ENCODE measurements at regions not wholly inside any gene's neighbourhood (a gene's known extent, or its start where the extent isn't known, plus 50 kb on each side); places are given as distances from the start of the nearest gene placed in this dataset.
"Not testable (repeated sequence)": the region's sequence is repeated elsewhere in the genome, so short reads cannot be mapped to it uniquely, and the experiment has no call there.

DNA sequence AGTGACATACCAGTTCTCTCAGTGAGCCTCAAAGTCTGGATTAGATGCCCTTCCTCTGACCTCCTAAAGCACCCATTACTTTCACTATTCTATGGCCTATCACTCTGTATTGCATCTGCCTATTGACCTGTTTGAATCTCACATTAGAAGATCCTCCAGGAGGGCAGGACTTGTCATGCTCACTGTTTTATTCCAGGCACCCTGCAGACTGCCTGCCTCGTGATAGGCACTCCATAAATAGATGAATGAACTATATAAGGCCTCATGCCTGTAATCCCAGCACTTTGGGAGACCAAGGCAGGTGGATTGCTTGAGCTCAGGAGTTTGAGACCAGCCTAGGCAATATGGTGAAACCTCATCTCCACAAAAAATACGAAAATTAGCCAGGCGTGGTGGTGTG lies 160.1 kb upstream of the CADM1 start:
- no peak for DNase-seq

GRCh38 chr11:115663790-115664189 lies 159.6 kb upstream of the CADM1 start:
- DNase-seq, result no peak

GRCh38 chr11:115660030-115660805 lies 156.0 kb upstream of the CADM1 start:
- DNase-seq, result no peak

GRCh38 chr11:115659061-115659963 lies 155.1 kb upstream of the CADM1 start:
- peak; percentile 65 for DNase-seq

GRCh38 chr11:115657586-115657985 lies 153.4 kb upstream of the CADM1 start:
- no peak for DNase-seq

- no peak for DNase-seq
Measured at GRCh38 chr11:115656669-115657068, 152.5 kb upstream of the CADM1 start.

DNA sequence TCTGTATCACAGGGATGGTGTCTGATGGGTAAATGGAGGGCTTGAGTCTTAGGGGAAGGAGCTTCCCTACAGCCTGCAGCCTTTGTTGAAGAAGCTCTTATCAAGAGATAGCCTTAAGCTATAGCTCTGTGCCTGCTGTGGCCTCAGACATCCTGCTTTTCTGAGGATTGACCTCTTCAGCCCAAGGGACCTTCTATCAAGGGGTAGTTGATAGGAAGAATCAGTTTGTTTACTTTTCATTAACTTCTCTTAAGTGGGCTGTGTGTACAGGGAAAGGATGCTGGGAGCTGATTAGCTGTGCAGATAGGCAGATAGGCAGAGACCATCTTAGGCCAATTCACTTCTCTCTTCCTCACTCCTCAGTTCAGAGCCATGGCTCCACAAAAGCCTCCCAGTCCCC lies 151.8 kb upstream of the CADM1 start:
- no peak for DNase-seq

GRCh38 chr11:115654792-115655191 lies 150.6 kb upstream of the CADM1 start:
- DNase-seq, result no peak

DNA sequence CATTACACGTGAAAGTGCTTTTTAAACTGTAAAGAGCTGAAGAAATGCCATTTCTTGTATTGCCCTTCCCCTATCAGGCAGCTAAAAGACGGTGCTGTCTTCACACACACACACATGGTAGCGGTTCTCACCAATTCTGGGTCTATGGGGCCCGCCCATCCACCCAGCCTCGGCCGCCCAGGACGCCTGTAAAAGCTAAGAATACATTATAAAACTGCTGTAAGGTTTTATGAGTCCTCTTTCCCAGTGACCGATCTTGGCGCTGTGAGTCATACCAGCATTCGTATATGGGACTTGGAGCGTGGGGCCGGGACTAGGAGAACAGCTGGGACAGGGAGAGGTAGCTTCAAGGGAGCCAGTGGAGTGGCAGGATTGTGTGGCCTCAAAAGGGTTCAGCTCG lies 149.7 kb upstream of the CADM1 start:
- DNase-seq, result no peak

- DNase-seq, result no peak
Measured at GRCh38 chr11:115653076-115653475, 148.9 kb upstream of the CADM1 start.

- DNase-seq, result no peak
Measured at GRCh38 chr11:115652496-115652895, 148.3 kb upstream of the CADM1 start.

DNA sequence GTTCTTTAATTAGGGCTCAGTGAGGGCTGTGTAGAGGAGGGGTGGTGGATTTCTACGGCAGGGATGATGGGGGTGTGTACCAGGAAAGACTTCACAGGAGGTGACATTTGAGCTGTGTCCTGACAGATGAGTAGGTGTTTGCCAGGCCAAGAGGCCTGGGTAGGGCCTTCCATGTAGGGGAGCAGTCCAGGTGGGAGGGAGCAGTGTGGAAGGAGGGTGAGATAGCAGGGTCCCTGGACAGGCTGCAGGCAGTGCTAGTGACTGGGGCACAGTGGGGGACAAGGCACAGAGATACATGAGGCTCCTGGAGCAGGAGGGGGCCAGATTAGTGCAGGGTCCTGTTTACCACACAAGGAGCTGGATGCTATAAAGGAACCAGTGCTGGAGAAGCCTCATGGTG lies 147.9 kb upstream of the CADM1 start:
- DNase-seq, result no peak

DNA sequence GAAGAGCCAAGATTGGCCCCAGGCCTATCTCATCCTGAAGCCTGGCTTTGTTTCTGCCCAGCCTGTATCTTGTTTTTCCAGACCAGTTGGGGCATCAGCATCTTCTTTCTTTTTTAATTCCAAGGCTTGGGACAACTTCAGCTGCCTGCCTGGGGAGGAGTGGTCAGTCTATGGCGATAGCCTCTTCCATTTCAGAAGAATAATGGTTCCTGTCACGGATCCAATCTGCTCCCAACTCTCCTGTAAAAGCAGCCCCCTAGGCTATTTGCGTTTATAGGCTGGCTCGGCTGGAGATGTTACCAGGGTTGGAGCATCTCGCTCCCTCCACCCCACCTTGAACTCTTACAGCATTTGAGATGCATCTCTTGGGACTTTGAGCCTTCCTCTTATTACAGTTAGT lies 145.2 kb upstream of the CADM1 start:
- DNase-seq, result no peak

- peak; percentile 48 for DNase-seq
Measured at GRCh38 chr11:115645631-115646317, 141.6 kb upstream of the CADM1 start.

- DNase-seq, result no peak
Measured at GRCh38 chr11:115644856-115645255, 140.6 kb upstream of the CADM1 start.

DNA sequence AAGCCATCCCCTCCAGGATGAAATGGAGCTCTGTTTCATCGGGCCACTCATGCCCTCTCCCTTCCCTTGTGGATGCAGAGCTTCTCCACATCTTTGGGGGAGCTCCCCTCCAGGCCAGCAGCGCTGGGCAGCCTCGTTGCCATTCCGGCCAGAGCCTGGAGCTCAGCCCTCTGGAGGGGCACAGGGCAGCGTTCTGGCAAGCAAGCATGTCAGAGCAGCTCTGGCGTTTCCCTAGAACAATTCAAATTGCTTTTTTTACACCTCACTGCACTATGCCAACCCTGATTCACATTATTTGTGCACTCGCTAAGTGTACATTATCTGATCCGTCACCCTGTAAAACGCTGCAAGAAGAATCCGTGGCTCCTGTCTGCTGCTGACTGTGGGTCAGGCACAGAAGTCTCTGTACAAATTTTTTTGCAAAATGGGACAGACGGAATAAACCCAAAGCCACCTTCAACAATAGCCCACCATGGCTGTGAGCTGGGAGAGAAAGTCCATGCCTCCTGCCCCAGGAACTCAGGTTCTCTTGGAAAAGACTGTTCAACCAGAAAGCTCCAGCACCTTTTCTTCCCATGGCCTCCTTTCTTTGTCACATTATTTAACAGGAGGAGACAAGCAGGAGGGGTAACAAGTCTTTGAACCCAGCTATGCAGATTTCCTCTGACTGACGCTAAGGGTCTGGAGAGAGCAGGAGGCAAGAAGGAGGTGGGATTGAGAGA lies 139.5 kb upstream of the CADM1 start:
- no peak for DNase-seq

DNA sequence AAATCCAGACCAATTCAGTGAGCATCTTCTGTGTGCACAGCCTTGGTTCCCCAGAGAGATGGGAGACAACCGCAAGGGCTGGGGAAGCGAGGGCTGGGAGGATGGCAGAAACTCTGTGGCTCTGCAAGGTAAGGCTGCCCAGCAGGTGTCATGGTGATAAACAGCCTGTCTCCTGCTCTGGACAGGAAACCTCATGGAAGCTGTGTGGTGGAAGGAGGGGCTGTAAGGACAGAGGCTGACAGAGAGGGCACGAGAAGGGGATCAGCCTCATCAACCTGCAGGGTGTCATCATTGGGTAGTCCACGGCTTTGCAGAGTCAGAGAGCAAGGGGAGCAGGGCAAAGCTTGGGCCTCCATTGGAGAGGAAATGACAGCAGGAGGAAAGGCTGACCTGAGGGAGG lies 138.4 kb upstream of the CADM1 start:
- no peak for DNase-seq

DNA sequence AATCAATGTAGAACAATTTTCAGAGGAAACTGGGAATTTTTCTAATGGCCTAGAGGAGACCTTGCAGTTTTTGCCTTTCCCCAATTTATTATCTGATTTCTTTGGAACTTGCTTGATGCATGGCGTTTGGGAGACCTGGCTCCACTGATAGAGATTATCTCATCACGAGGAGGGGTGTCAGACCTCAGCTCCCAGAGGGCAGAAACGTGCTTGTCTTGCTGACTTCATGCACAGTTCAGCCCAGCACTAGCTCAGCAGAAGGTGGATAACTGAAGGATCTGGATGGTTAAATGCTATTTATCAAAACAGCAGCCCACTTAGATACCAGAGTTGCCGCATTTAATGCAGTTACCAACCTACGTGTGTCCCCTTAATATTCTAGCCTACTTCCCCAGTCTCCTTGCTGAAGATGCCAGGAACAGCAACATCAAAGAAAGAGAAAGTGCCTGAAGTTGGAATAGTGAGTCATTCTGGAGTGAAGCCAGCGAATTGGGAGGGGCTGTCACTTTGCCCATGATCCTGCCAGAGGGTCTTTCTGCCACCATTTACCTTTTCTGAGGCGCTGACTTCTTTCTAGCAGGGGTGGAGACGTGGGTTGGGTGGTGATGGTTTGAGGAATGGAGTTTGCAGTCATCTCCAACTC lies 133.5 kb upstream of the CADM1 start:
- no peak for DNase-seq

DNA sequence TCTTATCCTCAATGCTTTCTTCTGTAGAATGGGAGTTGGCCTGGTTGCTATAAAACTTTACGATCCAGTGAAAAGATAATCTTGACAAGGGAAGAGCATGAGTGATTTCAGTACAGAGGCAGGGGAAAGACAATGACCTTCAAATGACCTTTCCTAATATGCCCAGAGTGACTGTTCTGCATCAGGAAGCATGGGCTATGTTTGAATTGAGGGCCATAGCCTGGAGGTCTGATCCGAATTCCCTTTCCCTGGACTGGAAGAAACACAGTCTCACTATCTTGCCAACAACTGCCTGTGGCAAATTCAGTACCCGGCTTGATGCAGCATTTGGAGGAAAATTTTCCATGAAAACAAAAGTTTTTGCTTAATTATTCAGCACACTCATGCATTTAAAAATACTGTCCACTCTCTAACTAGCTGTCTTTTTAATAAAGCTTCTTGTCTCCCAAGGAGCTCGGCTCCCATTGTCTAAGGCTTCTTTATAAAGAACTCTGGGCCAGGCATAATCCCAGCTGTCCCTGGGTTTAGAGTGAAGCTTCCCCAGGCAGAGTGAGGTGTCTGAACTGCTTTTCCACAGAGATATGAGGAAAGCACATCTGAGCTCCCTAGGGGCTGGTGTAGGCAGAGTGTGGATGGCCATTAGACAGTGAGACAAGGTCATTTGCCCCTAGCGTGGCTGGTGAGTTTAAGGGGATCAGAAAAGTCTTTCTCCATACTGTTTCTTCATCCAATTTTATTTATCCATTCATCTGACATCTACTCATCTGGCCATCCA lies 132.7 kb upstream of the CADM1 start:
- DNase-seq, result no peak

- not testable (repeated sequence) for DNase-seq
Measured at GRCh38 chr11:115633977-115634376, 129.8 kb upstream of the CADM1 start.

GRCh38 chr11:115632061-115632460 lies 127.8 kb upstream of the CADM1 start:
- DNase-seq, result no peak

DNA sequence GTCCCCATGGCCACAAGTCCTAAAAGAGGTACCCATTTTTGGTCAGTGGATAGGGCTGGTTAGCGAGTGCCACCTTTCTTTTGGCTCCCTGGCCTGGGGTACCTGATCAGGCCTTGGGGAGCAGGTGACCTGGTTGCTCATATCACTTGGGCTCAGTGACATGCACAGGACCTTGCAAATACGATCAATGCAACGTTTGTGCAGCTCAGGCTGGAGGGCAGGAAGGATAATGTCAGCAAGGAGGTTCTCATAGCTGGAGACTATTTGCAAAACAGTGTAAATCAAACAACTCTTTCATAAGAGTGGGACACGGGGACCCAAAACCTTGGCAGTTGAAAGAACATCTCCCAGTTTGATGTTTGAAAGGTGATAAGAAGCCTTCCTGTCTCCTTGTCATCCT lies 127.4 kb upstream of the CADM1 start:
- no peak for DNase-seq

All from right hindlimb (tissue), 1 donor.